ENCODE measurements at regions not wholly inside any gene's neighbourhood (a gene's known extent, or its start where the extent isn't known, plus 50 kb on each side); places are given as distances from the start of the nearest gene placed in this dataset.

- ChIA-PET CTCF (no interaction called here), POLR2A (no interaction called here)
- H3K36me3 ChIP-seq (ENCODE audit: control insufficient read depth in 2 of 2, insufficient read depth in 1 of 2, low read length in 2 of 2) = no peaks in the 10 kb centered on the region
- no peak overlapping the region for H3K27ac ChIP-seq (ENCODE audit: extremely low read depth, low read depth, low read length)
- H3K9me3 ChIP-seq (ENCODE audit: control insufficient read depth, insufficient read depth, low read depth, low read length) = no peaks in the 10 kb centered on the region
- H3K4me3 ChIP-seq (ENCODE audit: low read depth, low read length) = no peak overlapping the region
- no peaks in the 10 kb centered on the region for H3K4me1 ChIP-seq (ENCODE audit: control insufficient read depth, insufficient read depth, low read length)
- TF ChIP-seq ZNF791 (tag by site-specific recombination; IDR thresholded peaks at IDR 0.05) (no peak), ZNF433 (tag by site-specific recombination; IDR thresholded peaks at IDR 0.05; ENCODE audit: low read depth) (no peak), ELK4 (IDR thresholded peaks at IDR 0.05; ENCODE audit: borderline replicate concordance, low read depth, low read length) (no peak), ZNF121 (tag by site-specific recombination; IDR thresholded peaks at IDR 0.05) (no peak), ZNF157 (tag by site-specific recombination; IDR thresholded peaks at IDR 0.05) (no peak), ZNF16 (tag by site-specific recombination; IDR thresholded peaks at IDR 0.05; ENCODE audit: low read depth) (no peak)
Observed at GRCh38 chr14:47921133-47921532, 245.7 kb upstream of the MDGA2 start.

DNA sequence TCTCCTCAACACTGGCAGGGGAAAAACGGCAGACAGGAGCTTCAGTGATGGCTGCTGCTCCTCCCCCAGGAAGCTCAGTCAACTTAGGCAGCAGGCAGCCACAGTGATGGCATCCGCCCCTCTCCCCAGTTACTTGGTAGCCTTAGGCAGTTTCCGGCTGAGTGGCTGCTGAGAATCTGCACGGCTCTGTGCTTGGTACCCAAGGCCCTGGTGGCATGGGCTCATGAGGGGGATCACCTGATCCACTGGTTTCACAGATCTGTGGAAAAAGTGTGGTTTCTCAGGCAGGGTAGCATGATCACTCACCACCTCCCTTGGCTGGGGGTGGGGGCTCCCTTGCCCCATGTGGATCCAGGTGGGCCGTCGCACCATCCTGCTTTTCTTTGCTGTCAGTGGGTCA, 244.6 kb upstream of the MDGA2 start:
- H3K4me3 ChIP-seq (ENCODE audit: low read depth, low read length) = no peak overlapping the region
- TF ChIP-seq ZFP37 (tag by site-specific recombination; IDR thresholded peaks at IDR 0.05) = no peak
- no peak for TF ChIP-seq RBAK (tag by site-specific recombination; IDR thresholded peaks at IDR 0.05)
- no peak for TF ChIP-seq ZSCAN23 (tag by site-specific recombination; IDR thresholded peaks at IDR 0.05)
- no peak for TF ChIP-seq TRIM28 (IDR thresholded peaks at IDR 0.05; ENCODE audit: borderline replicate concordance, low read length)
- no peak for TF ChIP-seq ZNF398 (tag by site-specific recombination; IDR thresholded peaks at IDR 0.05)
- TF ChIP-seq BCL11A (tag by site-specific recombination; IDR thresholded peaks at IDR 0.05; ENCODE audit: low read depth) = no peak
- no peak for TF ChIP-seq ZNF707 (tag by site-specific recombination; IDR thresholded peaks at IDR 0.05)
- no peak for TF ChIP-seq KLF7 (tag by site-specific recombination; IDR thresholded peaks at IDR 0.05; ENCODE audit: borderline replicate concordance)
- TF ChIP-seq ZNF791 (tag by site-specific recombination; IDR thresholded peaks at IDR 0.05) = no peak
- TF ChIP-seq GLI4 (tag by site-specific recombination; IDR thresholded peaks at IDR 0.05) = no peak
- no peak for TF ChIP-seq ZNF645 (tag by site-specific recombination; IDR thresholded peaks at IDR 0.05)
- no peak for TF ChIP-seq ZNF48 (tag by site-specific recombination; IDR thresholded peaks at IDR 0.05)
- TF ChIP-seq YY1 (tag by site-specific recombination; IDR thresholded peaks at IDR 0.05) = no peak
- no peak for TF ChIP-seq ZXDB (tag by site-specific recombination; IDR thresholded peaks at IDR 0.05)
- TF ChIP-seq ZNF621 (tag by site-specific recombination; IDR thresholded peaks at IDR 0.05) = no peak
- no peak for TF ChIP-seq GLIS2 (tag by site-specific recombination; IDR thresholded peaks at IDR 0.05)
- no peaks in the 10 kb centered on the region for H3K36me3 ChIP-seq (ENCODE audit: control insufficient read depth in 2 of 2, insufficient read depth in 1 of 2, low read length in 2 of 2)
- H3K27ac ChIP-seq (ENCODE audit: extremely low read depth, low read depth, low read length) = no peak overlapping the region
- no peaks in the 10 kb centered on the region for H3K4me1 ChIP-seq (ENCODE audit: control insufficient read depth, insufficient read depth, low read length)
- ChIA-PET POLR2A (no interaction called here), CTCF (interaction anchor here (0.5 kb wide), 1 partner anchor 90 kb away, joined by 3 read pairs; no protein-coding TSS in a partner anchor)
- no peaks in the 10 kb centered on the region for H3K9me3 ChIP-seq (ENCODE audit: control insufficient read depth, insufficient read depth, low read depth, low read length)
